Hepatocyte (in vitro differentiated cells): ENCODE measurements at regions not wholly inside any gene's neighbourhood (a gene's known extent, or its start where the extent isn't known, plus 50 kb on each side); places are given as distances from the start of the nearest gene placed in this dataset.

Experiments
- DNase-seq: peaks from one replicate; pipeline ENCODE4 v3.0.0-alpha.2; 2016; ENCODE audit warnings: low spot score
- H2AFZ ChIP-seq: fragments of 200-600 bp; sonication (generic); 2 replicates; pipeline ENCODE4 v1.6.0; 2016; ENCODE audit warnings: antibody characterized with exemption, mild to moderate bottlenecking
- H3K27ac ChIP-seq: fragments of 200-600 bp; sonication (generic); 2 replicates; pipeline ENCODE4 v1.5.1; 2016; ENCODE audit warnings: mild to moderate bottlenecking
- H3K27me3 ChIP-seq: fragments of 200-600 bp; sonication (generic); 2 replicates; pipeline ENCODE4 v1.6.1; 2016
- H3K36me3 ChIP-seq: fragments of 200-600 bp; sonication (generic); replicated peaks from 2 replicates; pipeline ENCODE4 v1.5.1; 2016; ENCODE audit warnings: low read depth; ENCODE audit not compliant: insufficient read depth
- H3K4me1 ChIP-seq: fragments of 200-600 bp; sonication (generic); 2 replicates; pipeline ENCODE4 v1.5.1; 2016; ENCODE audit warnings: mild to moderate bottlenecking, moderate library complexity; ENCODE audit not compliant: insufficient read depth
- H3K4me2 ChIP-seq: fragments of 200-600 bp; sonication (generic); 2 replicates; pipeline ENCODE4 v1.6.0; 2016
- H3K4me3 ChIP-seq: fragments of 200-600 bp; sonication (generic); 2 replicates; pipeline ENCODE4 v1.5.1; 2016; ENCODE audit warnings: mild to moderate bottlenecking
- H3K79me2 ChIP-seq: fragments of 200-600 bp; sonication (generic); 2 replicates; pipeline ENCODE4 v1.6.0; 2017; ENCODE audit warnings: mild to moderate bottlenecking
- H3K9me2 ChIP-seq: fragments of 200-600 bp; sonication (generic); replicated peaks from 2 replicates; pipeline ENCODE4 v1.6.0; 2017; ENCODE audit warnings: mild to moderate bottlenecking; ENCODE audit not compliant: insufficient read depth
- H3K9me3 ChIP-seq: fragments of 200-600 bp; sonication (generic); 2 replicates; pipeline ENCODE4 v1.5.1; 2016; ENCODE audit warnings: low read depth, mild to moderate bottlenecking
- H4K20me1 ChIP-seq: fragments of 200-600 bp; sonication (generic); 2 replicates; pipeline ENCODE4 v1.6.0; 2016; ENCODE audit warnings: mild to moderate bottlenecking; ENCODE audit not compliant: insufficient read depth, poor library complexity, severe bottlenecking
- EZH2 ChIP-seq: fragments of 200-600 bp; sonication (generic); IDR thresholded peaks from 2 replicates; pipeline ENCODE4 v1.6.1; 2016; ENCODE audit warnings: antibody characterized with exemption, mild to moderate bottlenecking, borderline replicate concordance
- EZH2phosphoT487 ChIP-seq: fragments of 200-600 bp; sonication (generic); IDR thresholded peaks from one replicate; pipeline ENCODE4 v1.6.1; 2018; ENCODE audit warnings: antibody characterized with exemption, mild to moderate bottlenecking, low read depth, moderate library complexity; ENCODE audit not compliant: unreplicated experiment, severe bottlenecking
- WGBS: methylation state at CpG from one replicate; pipeline ENCODE4 v1.1.6; 2016; ENCODE audit warnings: low lambda C conversion rate; ENCODE audit errors: missing lambda C conversion rate; 5-methylcytosine and 5-hydroxymethylcytosine counted together
- TF ChIP-seq, protein P1 (sequence below): fragments of 200-600 bp; sonication (generic); IDR thresholded peaks from 2 replicates; pipeline ENCODE4 v1.5.1; 2016; ENCODE audit warnings: antibody characterized with exemption, mild to moderate bottlenecking; ENCODE audit not compliant: poor library complexity

DNA sequence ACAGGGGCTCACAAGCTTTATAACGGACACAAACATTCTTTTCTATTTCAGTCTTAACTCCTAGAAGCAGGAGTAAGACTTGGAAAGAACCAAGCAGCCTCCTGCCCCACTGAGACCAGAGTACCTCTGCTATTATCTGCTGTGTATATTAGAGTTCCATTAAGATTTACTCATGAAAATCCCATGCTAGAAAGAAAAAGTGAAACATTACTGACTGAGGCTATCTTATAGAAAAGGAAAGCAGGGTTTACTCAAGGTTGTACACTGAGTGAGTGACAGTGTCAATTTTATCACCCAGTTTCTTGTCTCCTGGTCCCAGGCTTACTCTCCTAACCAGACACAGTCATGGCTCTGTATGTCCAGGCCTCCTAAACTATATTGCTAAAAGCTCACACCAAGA is 97.9 kb upstream of the SOX2 start:
- no peaks in the 10 kb centered on the region for H3K4me1 ChIP-seq
- no peaks in the 10 kb centered on the region for H3K79me2 ChIP-seq
- no peaks in the 10 kb centered on the region for H3K9me3 ChIP-seq
- no peak overlapping the region for H3K27ac ChIP-seq
- DNase-seq, result no peak
- no peaks in the 10 kb centered on the region for H4K20me1 ChIP-seq
- H3K27me3 ChIP-seq, result no peaks in the 10 kb centered on the region
- H3K4me2 ChIP-seq, result no peak overlapping the region
- 57% methylated on average over 1 of the region's 1 CpG for WGBS
- H3K4me3 ChIP-seq, result no peak overlapping the region
- H2AFZ ChIP-seq, result no peak overlapping the region
- no peaks in the 10 kb centered on the region for H3K9me2 ChIP-seq
- no peaks in the 10 kb centered on the region for H3K36me3 ChIP-seq
- TF ChIP-seq EZH2 (no peak), EZH2phosphoT487 (no peak)
- TF ChIP-seq, protein P1, sequence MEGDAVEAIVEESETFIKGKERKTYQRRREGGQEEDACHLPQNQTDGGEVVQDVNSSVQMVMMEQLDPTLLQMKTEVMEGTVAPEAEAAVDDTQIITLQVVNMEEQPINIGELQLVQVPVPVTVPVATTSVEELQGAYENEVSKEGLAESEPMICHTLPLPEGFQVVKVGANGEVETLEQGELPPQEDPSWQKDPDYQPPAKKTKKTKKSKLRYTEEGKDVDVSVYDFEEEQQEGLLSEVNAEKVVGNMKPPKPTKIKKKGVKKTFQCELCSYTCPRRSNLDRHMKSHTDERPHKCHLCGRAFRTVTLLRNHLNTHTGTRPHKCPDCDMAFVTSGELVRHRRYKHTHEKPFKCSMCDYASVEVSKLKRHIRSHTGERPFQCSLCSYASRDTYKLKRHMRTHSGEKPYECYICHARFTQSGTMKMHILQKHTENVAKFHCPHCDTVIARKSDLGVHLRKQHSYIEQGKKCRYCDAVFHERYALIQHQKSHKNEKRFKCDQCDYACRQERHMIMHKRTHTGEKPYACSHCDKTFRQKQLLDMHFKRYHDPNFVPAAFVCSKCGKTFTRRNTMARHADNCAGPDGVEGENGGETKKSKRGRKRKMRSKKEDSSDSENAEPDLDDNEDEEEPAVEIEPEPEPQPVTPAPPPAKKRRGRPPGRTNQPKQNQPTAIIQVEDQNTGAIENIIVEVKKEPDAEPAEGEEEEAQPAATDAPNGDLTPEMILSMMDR, result no peak

GRCh38 chr3:181613191-181613590 is 98.5 kb upstream of the SOX2 start:
- 87% methylated on average over 1 of the region's 1 CpG for WGBS
- Histone ChIP-seq H3K36me3 (no peaks in the 10 kb centered on the region), H3K9me3 (no peaks in the 10 kb centered on the region), H3K9me2 (no peaks in the 10 kb centered on the region), H3K4me3 (no peak overlapping the region), H3K79me2 (no peaks in the 10 kb centered on the region), H2AFZ (no peak overlapping the region), H3K27me3 (no peaks in the 10 kb centered on the region), H4K20me1 (no peaks in the 10 kb centered on the region), H3K4me1 (no peaks in the 10 kb centered on the region), H3K27ac (no peak overlapping the region), H3K4me2 (no peak overlapping the region)
- no peak for TF ChIP-seq EZH2
- TF ChIP-seq, protein P1, result no peak
- DNase-seq, result no peak

DNA sequence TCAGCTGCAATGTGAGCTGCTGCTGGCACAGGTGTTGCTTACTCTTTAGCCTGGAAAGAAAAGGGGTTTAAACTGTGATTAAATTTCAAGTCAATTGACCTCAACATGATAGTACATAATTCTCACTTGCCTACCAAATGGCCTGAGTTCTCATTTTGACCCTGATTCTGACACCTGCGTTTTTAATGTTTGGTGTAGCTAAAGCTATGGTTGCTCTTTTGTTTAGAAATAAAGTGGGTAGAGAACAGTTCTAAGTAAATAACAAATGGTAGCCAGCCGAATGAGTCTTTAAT is 100.8 kb upstream of the SOX2 start:
- Histone ChIP-seq H3K27ac (no peak overlapping the region), H3K4me1 (no peaks in the 10 kb centered on the region), H3K4me3 (no peak overlapping the region), H3K79me2 (no peaks in the 10 kb centered on the region), H3K27me3 (no peaks in the 10 kb centered on the region), H2AFZ (no peak overlapping the region), H3K9me2 (no peaks in the 10 kb centered on the region), H3K4me2 (no peak overlapping the region), H4K20me1 (no peaks in the 10 kb centered on the region), H3K9me3 (no peaks in the 10 kb centered on the region), H3K36me3 (no peaks in the 10 kb centered on the region)
- TF ChIP-seq, protein P1, result no peak
- TF ChIP-seq EZH2phosphoT487, result no peak
- TF ChIP-seq EZH2, result no peak
- DNase-seq, result no peak
- WGBS, result 89% methylated on average over 2 of the region's 2 CpGs
